B cell (primary cell): ENCODE measurements at regions not wholly inside any gene's neighbourhood (a gene's known extent, or its start where the extent isn't known, plus 50 kb on each side); places are given as distances from the start of the nearest gene placed in this dataset.

ENCODE experiments used
- ATAC-seq: fragments of 200-7000 bp; cut with Tn5 transposase; one replicate; pipeline ENCODE4 v1.10.0; 2021; ENCODE audit warnings: low read depth, mild to moderate bottlenecking, moderate number of reproducible peaks, moderate library complexity
- CTCF ChIA-PET: fragments of 350-600 bp; sonication (Branson Sonifier 250); formaldehyde crosslinking; loops from one replicate; lab custom pipeline; 2021; ENCODE audit warnings: antibody characterized with exemption, inconsistent platforms; lab: Charles Lee
- POLR2A ChIA-PET: fragments of 350-600 bp; sonication (Branson Sonifier 250); formaldehyde crosslinking; loops from one replicate; lab custom pipeline; 2021; ENCODE audit warnings: antibody characterized with exemption; lab: Charles Lee
- DNase-seq: peaks from one replicate; pipeline ENCODE4 v3.0.0; 2013
- H2AFZ ChIP-seq: 2 replicates; pipeline ENCODE4 v1.6.1; 2012; ENCODE audit warnings: mild to moderate bottlenecking, low read depth, low read length; ENCODE audit not compliant: insufficient read depth, poor library complexity, severe bottlenecking
- H3K27ac ChIP-seq, 2 donors: 1 replicate in 1 of 2; 2 replicates in 1 of 2; pipeline ENCODE4 v1.5.1; 2012 to 2013; ENCODE audit warnings: low read length in 2 of 2, mild to moderate bottlenecking in 2 of 2, moderate library complexity in 1 of 2
- H3K27me3 ChIP-seq, 4 experiments: fragments of 200-600 bp in 1 of 4; sonication (generic) in 1 of 4; replicated peaks in 1 of 4; 1 replicate in 2 of 4; 2 replicates in 2 of 4; pipeline versions ENCODE4 v1.6.1 to v1.7.0; 2013 to 2016; ENCODE audit warnings: low read length in 3 of 4, mild to moderate bottlenecking in 2 of 4, mixed read lengths in 1 of 4, moderate library complexity in 1 of 4; ENCODE audit not compliant: insufficient read depth in 4 of 4, control insufficient read depth in 3 of 4; ENCODE audit errors: control extremely low read depth in 1 of 4
- H3K36me3 ChIP-seq, 2 experiments: replicated peaks in 1 of 2; 1 replicate in 1 of 2; 2 replicates in 1 of 2; pipeline versions ENCODE4 v1.6.1 to v1.7.1; 2013; ENCODE audit warnings: low read length in 1 of 2; ENCODE audit not compliant: insufficient read depth in 2 of 2, control insufficient read depth in 1 of 2; ENCODE audit errors: control extremely low read depth in 1 of 2, extremely low read depth in 1 of 2
- H3K4me1 ChIP-seq, 2 donors: fragments of 200-600 bp in 1 of 2; sonication (generic) in 1 of 2; 1 replicate in 1 of 2; 2 replicates in 1 of 2; pipeline versions ENCODE4 v1.5.1 to v1.6.1; 2013 to 2017; ENCODE audit warnings: low read length in 2 of 2; ENCODE audit not compliant: control insufficient read depth in 2 of 2, insufficient read depth in 2 of 2
- H3K4me2 ChIP-seq: replicated peaks from 2 replicates; pipeline ENCODE3; 2012; ENCODE audit warnings: mild to moderate bottlenecking, low read depth, low read length; ENCODE audit not compliant: poor library complexity, severe bottlenecking
- H3K4me3 ChIP-seq, 5 experiments: fragments of 200-600 bp in 1 of 5; sonication (generic) in 1 of 5; 1 replicate in 3 of 5; 2 replicates in 2 of 5; pipeline versions ENCODE4 v1.5.1 to v1.7.0; 2011 to 2016; ENCODE audit warnings: low read length in 4 of 5, mild to moderate bottlenecking in 4 of 5, low read depth in 2 of 5, control low read depth in 1 of 5, moderate library complexity in 1 of 5; ENCODE audit not compliant: insufficient read depth in 1 of 5; ENCODE audit errors: control extremely low read depth in 1 of 5, extremely low read depth in 1 of 5
- H3K79me2 ChIP-seq: fragments of 200-600 bp; sonication (generic); one replicate; pipeline ENCODE4 v1.6.0; 2016; ENCODE audit warnings: low read length; ENCODE audit not compliant: control insufficient read depth, insufficient read depth
- H3K9ac ChIP-seq: fragments of 200-600 bp; sonication (generic); 2 replicates; pipeline ENCODE4 v1.6.1; 2017; ENCODE audit warnings: mild to moderate bottlenecking, low read length, moderate library complexity
- H3K9me3 ChIP-seq, 3 donors: one replicate each; pipeline versions ENCODE4 v1.6.1 to v1.7.1; 2013; ENCODE audit warnings: low read length in 2 of 3; ENCODE audit not compliant: control insufficient read depth in 2 of 3, insufficient read depth in 1 of 3; ENCODE audit errors: control extremely low read depth in 1 of 3
- H4K20me1 ChIP-seq: 2 replicates; pipeline ENCODE4 v1.6.0; 2012; ENCODE audit warnings: mild to moderate bottlenecking, low read length; ENCODE audit not compliant: insufficient read depth, control insufficient read depth, poor library complexity, severe bottlenecking
- H3K27ac Mint-ChIP-seq: one replicate; pipeline ENCODE4 v1.8.0; 2021; ENCODE audit warnings: mixed read lengths
- H3K27me3 Mint-ChIP-seq: one replicate; pipeline ENCODE4 v1.8.0; 2021; ENCODE audit warnings: mixed read lengths
- H3K4me1 Mint-ChIP-seq: one replicate; pipeline ENCODE4 v1.8.0; 2021; ENCODE audit warnings: mixed read lengths
- H3K4me3 Mint-ChIP-seq: one replicate; pipeline ENCODE4 v1.8.0; 2021; ENCODE audit warnings: mixed read lengths
- H3K9me3 Mint-ChIP-seq: one replicate; pipeline ENCODE4 v1.8.0; 2022; ENCODE audit warnings: mixed read lengths; ENCODE audit not compliant: insufficient read depth
- EZH2 ChIP-seq: IDR thresholded peaks from 2 replicates; pipeline ENCODE4 v1.6.1; 2012; ENCODE audit warnings: borderline replicate concordance, low read depth, mild to moderate bottlenecking, moderate library complexity, low read length; ENCODE audit not compliant: insufficient read depth, poor library complexity, severe bottlenecking
- WGBS: methylation state at CpG from one replicate; pipeline ENCODE4 v1.1.5; 2013; ENCODE audit warnings: missing lambda C conversion rate; ENCODE audit not compliant: insufficient coverage; 5-methylcytosine and 5-hydroxymethylcytosine counted together
- intact Hi-C: fragments of 100-400 bp; cut with micrococcal nuclease; formaldehyde crosslinking; loops from one replicate; pipeline ENCODE4 v1.10.0; 2022
- TF ChIP-seq, protein P1 (sequence below): fragments of 200-600 bp; IDR thresholded peaks from one replicate; pipeline ENCODE4 v1.8.0; 2022; ENCODE audit warnings: antibody characterized with exemption, mild to moderate bottlenecking

DNA sequence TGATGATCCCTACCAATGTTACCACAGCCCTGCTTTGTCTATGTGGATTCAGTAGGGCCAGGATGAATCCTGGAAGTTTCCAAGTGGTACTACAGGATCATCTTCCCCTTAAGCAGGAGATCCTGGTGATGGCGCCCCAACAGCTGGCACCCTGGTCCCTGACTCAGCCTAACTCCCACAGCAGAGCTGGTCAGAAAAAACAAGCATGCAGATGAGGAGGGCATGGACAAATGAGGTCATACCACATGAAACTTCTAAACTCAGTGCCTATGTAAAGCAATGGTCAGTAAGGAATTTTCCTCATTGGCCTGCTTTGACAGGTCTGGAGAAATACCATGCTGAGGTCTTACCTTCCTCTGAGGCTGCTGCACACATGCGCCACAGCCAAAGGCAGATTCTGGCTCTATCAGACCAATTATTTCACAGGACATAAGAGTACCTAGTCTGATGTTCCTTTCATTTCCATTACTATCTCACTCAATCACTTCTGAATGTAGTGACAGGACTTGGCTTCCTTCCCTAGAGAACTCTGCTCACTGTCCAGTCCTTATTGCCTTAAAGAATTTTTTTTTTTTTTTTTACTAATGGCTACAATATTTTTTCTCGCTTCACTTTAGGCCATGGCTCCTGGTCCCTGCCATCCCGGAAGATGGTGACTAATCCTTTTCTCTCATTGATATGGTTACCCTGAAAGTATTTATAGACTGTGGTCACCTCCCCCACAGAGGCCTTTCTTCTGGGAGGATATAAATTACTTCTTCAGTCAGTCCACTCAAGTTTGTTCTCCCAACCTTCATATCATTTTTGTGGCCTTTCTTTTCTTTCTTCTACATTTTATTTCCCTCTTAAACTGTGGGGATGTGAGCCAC lies 525.2 kb upstream of the PSMD7 start:
- no peaks in the 10 kb centered on the region for H3K27me3 ChIP-seq
- Mint-ChIP-seq H3K4me1 (no peaks in the 10 kb centered on the region), H3K4me3 (no peak overlapping the region), H3K27ac (no peak overlapping the region), H3K9me3 (no peaks in the 10 kb centered on the region), H3K27me3 (no peaks in the 10 kb centered on the region)
- no peaks in the 10 kb centered on the region for H3K4me1 ChIP-seq
- H3K4me3 ChIP-seq, result no peak overlapping the region
- no peak overlapping the region for H2AFZ ChIP-seq
- H4K20me1 ChIP-seq, result no peaks in the 10 kb centered on the region
- TF ChIP-seq, protein P1, sequence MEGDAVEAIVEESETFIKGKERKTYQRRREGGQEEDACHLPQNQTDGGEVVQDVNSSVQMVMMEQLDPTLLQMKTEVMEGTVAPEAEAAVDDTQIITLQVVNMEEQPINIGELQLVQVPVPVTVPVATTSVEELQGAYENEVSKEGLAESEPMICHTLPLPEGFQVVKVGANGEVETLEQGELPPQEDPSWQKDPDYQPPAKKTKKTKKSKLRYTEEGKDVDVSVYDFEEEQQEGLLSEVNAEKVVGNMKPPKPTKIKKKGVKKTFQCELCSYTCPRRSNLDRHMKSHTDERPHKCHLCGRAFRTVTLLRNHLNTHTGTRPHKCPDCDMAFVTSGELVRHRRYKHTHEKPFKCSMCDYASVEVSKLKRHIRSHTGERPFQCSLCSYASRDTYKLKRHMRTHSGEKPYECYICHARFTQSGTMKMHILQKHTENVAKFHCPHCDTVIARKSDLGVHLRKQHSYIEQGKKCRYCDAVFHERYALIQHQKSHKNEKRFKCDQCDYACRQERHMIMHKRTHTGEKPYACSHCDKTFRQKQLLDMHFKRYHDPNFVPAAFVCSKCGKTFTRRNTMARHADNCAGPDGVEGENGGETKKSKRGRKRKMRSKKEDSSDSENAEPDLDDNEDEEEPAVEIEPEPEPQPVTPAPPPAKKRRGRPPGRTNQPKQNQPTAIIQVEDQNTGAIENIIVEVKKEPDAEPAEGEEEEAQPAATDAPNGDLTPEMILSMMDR, result no peak
- no peak for TF ChIP-seq EZH2
- H3K9ac ChIP-seq, result no peak overlapping the region
- H3K79me2 ChIP-seq, result no peaks in the 10 kb centered on the region
- 100% methylated on average over 1 of the region's 4 CpGs for WGBS
- no peak overlapping the region for H3K4me2 ChIP-seq
- H3K36me3 ChIP-seq, result no peaks in the 10 kb centered on the region
- ChIA-PET CTCF (no interaction called here), POLR2A (no interaction called here)
- intact Hi-C loops, result no loop called here
- no peak for ATAC-seq
- H3K27ac ChIP-seq, result no peak overlapping the region
- DNase-seq, result no peak
- peaks cover 0 to 4% (median 0%) of the 10 kb centered on the region in 3 donors for H3K9me3 ChIP-seq

DNA sequence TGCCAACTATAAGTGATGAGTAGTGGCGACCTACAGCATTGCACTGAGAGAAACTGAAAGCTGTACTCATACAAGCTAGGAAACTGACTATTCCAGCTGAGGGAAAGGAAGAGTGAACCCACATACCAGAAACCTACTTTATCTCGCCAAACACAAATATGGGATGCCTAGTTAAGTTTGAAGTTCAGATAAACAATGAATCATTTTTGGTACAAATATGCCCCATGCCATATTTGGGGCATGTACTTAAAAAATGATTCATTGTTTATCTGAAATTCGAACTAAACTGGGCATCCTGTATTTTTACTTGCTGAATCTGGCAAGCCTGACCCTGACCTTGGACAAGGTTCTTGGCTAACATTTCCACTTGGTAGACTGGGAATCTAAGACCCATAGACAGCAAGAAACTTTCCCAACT lies 527.8 kb upstream of the PSMD7 start:
- POLR2A ChIA-PET, result no interaction called here
- H3K9me3 ChIP-seq, result peaks cover 0 to 4% (median 0%) of the 10 kb centered on the region in 3 donors

More for the DNA sequence above, 527.8 kb upstream of the PSMD7 start:
- no peak overlapping the region for H3K4me2 ChIP-seq
- no peak overlapping the region for H2AFZ ChIP-seq
- TF ChIP-seq, protein P1, result no peak
- no peak for TF ChIP-seq EZH2
- no peak overlapping the region for H3K4me3 Mint-ChIP-seq
- H3K79me2 ChIP-seq, result no peaks in the 10 kb centered on the region
- WGBS, result no CpG with 5 or more reads among the region's 3 CpGs
- H3K27ac Mint-ChIP-seq, result no peak overlapping the region
- H3K36me3 ChIP-seq, result no peaks in the 10 kb centered on the region
- DNase-seq (no peak), ATAC-seq (no peak)
- H3K27ac ChIP-seq, result no peak overlapping the region
- no peak overlapping the region for H3K4me3 ChIP-seq
- no peaks in the 10 kb centered on the region for H3K27me3 ChIP-seq
- H3K4me1 Mint-ChIP-seq, result no peaks in the 10 kb centered on the region
- intact Hi-C loops, result no loop called here
- no peak overlapping the region for H3K9ac ChIP-seq
- CTCF ChIA-PET, result no interaction called here
- H4K20me1 ChIP-seq, result no peaks in the 10 kb centered on the region
- H3K27me3 Mint-ChIP-seq, result no peaks in the 10 kb centered on the region
- no peaks in the 10 kb centered on the region for H3K9me3 Mint-ChIP-seq
- H3K4me1 ChIP-seq, result no peaks in the 10 kb centered on the region
